ENCODE measurements at regions not wholly inside any gene's neighbourhood (a gene's known extent, or its start where the extent isn't known, plus 50 kb on each side); places are given as distances from the start of the nearest gene placed in this dataset.

- DNase-seq (ENCODE audit: low spot score), result no peak
Measured at GRCh38 chrX:45743906-45744625, 543.4 kb upstream of the DIPK2B start.

- DNase-seq (ENCODE audit: low spot score), result peak; percentile 59
Measured at GRCh38 chrX:45743081-45743533, 542.4 kb upstream of the DIPK2B start.

- DNase-seq (ENCODE audit: low spot score), result no peak
Measured at GRCh38 chrX:45740291-45740690, 539.6 kb upstream of the DIPK2B start.

GRCh38 chrX:45735571-45735970 is 534.9 kb upstream of the DIPK2B start:
- DNase-seq (ENCODE audit: low spot score), result no peak

GRCh38 chrX:45731448-45731847 is 530.8 kb upstream of the DIPK2B start:
- DNase-seq (ENCODE audit: low spot score), result no peak

- DNase-seq (ENCODE audit: low spot score), result no peak
Measured at GRCh38 chrX:45727761-45728160, 527.1 kb upstream of the DIPK2B start.

- DNase-seq (ENCODE audit: low spot score), result no peak
Measured at GRCh38 chrX:45722471-45722870, 521.8 kb upstream of the DIPK2B start.

GRCh38 chrX:45719751-45720501 is 519.2 kb upstream of the DIPK2B start:
- DNase-seq (ENCODE audit: low spot score), result no peak

- DNase-seq (ENCODE audit: low spot score), result no peak
Measured at GRCh38 chrX:45718676-45719075, 518.0 kb upstream of the DIPK2B start.

- DNase-seq (ENCODE audit: low spot score), result peak; percentile 8
Measured at GRCh38 chrX:45716750-45717149, 516.1 kb upstream of the DIPK2B start.

GRCh38 chrX:45715748-45716147 is 515.1 kb upstream of the DIPK2B start:
- DNase-seq (ENCODE audit: low spot score), result no peak

GRCh38 chrX:45714866-45715265 is 514.2 kb upstream of the DIPK2B start:
- peak; percentile 62 for DNase-seq (ENCODE audit: low spot score)

GRCh38 chrX:45712067-45712466 is 511.4 kb upstream of the DIPK2B start:
- DNase-seq (ENCODE audit: low spot score), result no peak

- DNase-seq (ENCODE audit: low spot score), result no peak
Measured at GRCh38 chrX:45711231-45711630, 510.6 kb upstream of the DIPK2B start.

- peak; percentile 32 for DNase-seq (ENCODE audit: low spot score)
Measured at GRCh38 chrX:45710081-45710801, 509.6 kb upstream of the DIPK2B start.

GRCh38 chrX:45709381-45709780 is 508.7 kb upstream of the DIPK2B start:
- no peak for DNase-seq (ENCODE audit: low spot score)

- DNase-seq (ENCODE audit: low spot score), result no peak
Measured at GRCh38 chrX:45699158-45699557, 498.5 kb upstream of the DIPK2B start.

GRCh38 chrX:45697591-45697990 is 496.9 kb upstream of the DIPK2B start:
- no peak for DNase-seq (ENCODE audit: low spot score)

GRCh38 chrX:45696736-45697135 is 496.1 kb upstream of the DIPK2B start:
- no peak for DNase-seq (ENCODE audit: low spot score)

- DNase-seq (ENCODE audit: low spot score), result no peak
Measured at GRCh38 chrX:45689971-45690370, 489.3 kb upstream of the DIPK2B start.

GRCh38 chrX:45683914-45684313 is 483.2 kb upstream of the DIPK2B start:
- no peak for DNase-seq (ENCODE audit: low spot score)

- no peak for DNase-seq (ENCODE audit: low spot score)
Measured at GRCh38 chrX:45681891-45682290, 481.2 kb upstream of the DIPK2B start.

All from LoVo (cell line).